ENCODE measurements at regions not wholly inside any gene's neighbourhood (a gene's known extent, or its start where the extent isn't known, plus 50 kb on each side); places are given as distances from the start of the nearest gene placed in this dataset.
A peak's percentile ranks its signal among the peaks of the same experiment; 100 is the strongest.

- Histone ChIP-seq H3K9me3 (no peaks in the 10 kb centered on the region), H3K27me3 (no peaks in the 10 kb centered on the region), H3K27ac (no peak overlapping the region), H3K36me3 (replicated peaks in 1 of 2; ENCODE audit: insufficient read depth in 1 of 2, low read depth in 2 of 2) (no peaks in the 10 kb centered on the region), H3K4me3 (no peak overlapping the region), H3K4me1 (no peaks in the 10 kb centered on the region)
- intact Hi-C loops (cut with DNase I) = no loop called here
- TF ChIP-seq POLR2A (IDR thresholded peaks at IDR 0.05) (no peak), CTCF (IDR thresholded peaks at IDR 0.05) (no peak)
- ATAC-seq (no peak), DNase-seq (no peak)
- WGBS, 2 donors = 48 to 72% methylated on average over 1 of the region's 1 CpG
These were observed 280.2 kb downstream of the SNX13 start for GRCh38 chr7:17660116-17660515.

- ATAC-seq (no peak), DNase-seq (no peak)
- Histone ChIP-seq H3K27ac (no peak overlapping the region), H3K9me3 (no peaks in the 10 kb centered on the region), H3K36me3 (replicated peaks in 1 of 2; ENCODE audit: insufficient read depth in 1 of 2, low read depth in 2 of 2) (no peaks in the 10 kb centered on the region), H3K27me3 (no peaks in the 10 kb centered on the region), H3K4me1 (no peaks in the 10 kb centered on the region), H3K4me3 (no peak overlapping the region)
- intact Hi-C loops (cut with DNase I) = no loop called here
- TF ChIP-seq POLR2A (IDR thresholded peaks at IDR 0.05) = no peak
- no peak for TF ChIP-seq CTCF (IDR thresholded peaks at IDR 0.05)
- WGBS, 2 donors = 43 to 50% methylated on average over 3 of the region's 3 CpGs
These were observed 278.2 kb downstream of the SNX13 start for GRCh38 chr7:17661982-17662585.

GRCh38 chr7:17663061-17663675 lies 277.1 kb downstream of the SNX13 start:
- peak in 1 of 4 donors; percentile 28 for DNase-seq
- intact Hi-C loops (cut with DNase I) = no loop called here

GRCh38 chr7:17665029-17665428 lies 275.3 kb downstream of the SNX13 start:
- Histone ChIP-seq H3K4me1 (no peaks in the 10 kb centered on the region), H3K36me3 (replicated peaks in 1 of 2; ENCODE audit: insufficient read depth in 1 of 2, low read depth in 2 of 2) (no peaks in the 10 kb centered on the region), H3K27me3 (no peaks in the 10 kb centered on the region), H3K9me3 (no peaks in the 10 kb centered on the region), H3K4me3 (no peak overlapping the region), H3K27ac (no peak overlapping the region)
- no peak for ATAC-seq
- intact Hi-C loops (cut with DNase I) = no loop called here
- DNase-seq = no peak
- TF ChIP-seq CTCF (IDR thresholded peaks at IDR 0.05) (no peak), POLR2A (IDR thresholded peaks at IDR 0.05) (no peak)
- 80 to 81% methylated on average over 16 of the region's 16 CpGs for WGBS, 2 donors

More at GRCh38 chr7:17663061-17663675, 277.1 kb downstream of the SNX13 start:
- no peak for TF ChIP-seq CTCF (IDR thresholded peaks at IDR 0.05)
- no peak for TF ChIP-seq POLR2A (IDR thresholded peaks at IDR 0.05)
- Histone ChIP-seq H3K4me1 (no peaks in the 10 kb centered on the region), H3K27ac (peak overlapping the region in 1 of 4 donors; percentile 63), H3K9me3 (no peaks in the 10 kb centered on the region), H3K4me3 (no peak overlapping the region), H3K27me3 (no peaks in the 10 kb centered on the region), H3K36me3 (replicated peaks in 1 of 2; ENCODE audit: insufficient read depth in 1 of 2, low read depth in 2 of 2) (no peaks in the 10 kb centered on the region)
- WGBS, 2 donors = 41 to 42% methylated on average over 3 of the region's 3 CpGs
- ATAC-seq = peak; percentile 52

- ATAC-seq (no peak), DNase-seq (no peak)
- Histone ChIP-seq H3K36me3 (replicated peaks in 1 of 2; ENCODE audit: insufficient read depth in 1 of 2, low read depth in 2 of 2) (no peaks in the 10 kb centered on the region), H3K4me3 (no peak overlapping the region), H3K4me1 (no peaks in the 10 kb centered on the region), H3K9me3 (no peaks in the 10 kb centered on the region), H3K27ac (no peak overlapping the region), H3K27me3 (no peaks in the 10 kb centered on the region)
- TF ChIP-seq POLR2A (IDR thresholded peaks at IDR 0.05) = no peak
- no peak for TF ChIP-seq CTCF (IDR thresholded peaks at IDR 0.05)
- intact Hi-C loops (cut with DNase I) = no loop called here
These were observed 272.2 kb downstream of the SNX13 start for GRCh38 chr7:17668122-17668521.
